HCT116 (cell line): ENCODE measurements at regions not wholly inside any gene's neighbourhood (a gene's known extent, or its start where the extent isn't known, plus 50 kb on each side); places are given as distances from the start of the nearest gene placed in this dataset.

Source experiments
- ATAC-seq: fragments of 200-7000 bp; cut with Tn5 transposase; 2 replicates; pipeline ENCODE4 v1.9.1; 2020; ENCODE audit warnings: mild to moderate bottlenecking, moderate library complexity
- BruUV-seq: library from RNA; stranded (reverse); fragments of 400-500 nt; replicated peaks from 2 replicates; lab custom pipeline; 2021; lab: Mats Ljungman, UMichigan
- CTCF ChIA-PET: fragments of 300-600 bp; sonication (Branson Sonifier 250); formaldehyde crosslinking; loops from one replicate; lab custom pipeline; 2021; ENCODE audit warnings: antibody characterized with exemption; lab: Charles Lee
- POLR2A ChIA-PET: fragments of 300-600, 350-600 bp; sonication (Branson Sonifier 250); formaldehyde crosslinking; loops from one replicate; lab custom pipeline; 2021; ENCODE audit warnings: antibody characterized with exemption; lab: Charles Lee
- RAD21 ChIA-PET, 2 experiments: fragments of 300-600 bp; sonication (Branson Sonifier 250); formaldehyde crosslinking; loops; one replicate each; lab custom pipeline; 2023; ENCODE audit warnings: low total read pairs in 2 of 2; ENCODE audit not compliant: uncharacterized antibody in 2 of 2, unreplicated experiment in 2 of 2, low non-redundant PET in 1 of 2; lab: Charles Lee
- DNase-seq: peaks from one replicate; pipeline ENCODE4 v3.0.0-alpha.2; 2010; ENCODE audit warnings: low read depth, low spot score
- H2AFZ ChIP-seq: fragments of 200-600 bp; shearing (Covaris generic), sonication (generic); 2 replicates; pipeline ENCODE4 v1.6.1; 2017; ENCODE audit warnings: low read depth, mixed run types, mixed read lengths, antibody characterized with exemption, low read length; ENCODE audit not compliant: poor library complexity, severe bottlenecking
- H3K27ac ChIP-seq: 2 replicates; pipeline ENCODE4 v1.5.1; 2012; ENCODE audit warnings: low read depth, low read length
- H3K27me3 ChIP-seq: fragments of 200-600 bp; sonication (generic); 2 replicates; pipeline ENCODE4 v1.6.1; 2016; ENCODE audit warnings: mixed run types, low read length, mixed read lengths; ENCODE audit not compliant: insufficient read depth
- H3K36me3 ChIP-seq, 2 experiments: fragments of 200-500 bp in 1 of 2; fragments of 200-600 bp in 1 of 2; sonication (Bioruptor generic) in 1 of 2; sonication (generic) in 1 of 2; 2 replicates each; pipeline versions ENCODE4 v1.5.1 to v1.6.1; 2014 to 2016; ENCODE audit warnings: low read length in 2 of 2, inconsistent platforms in 1 of 2, mixed read lengths in 1 of 2, mixed run types in 1 of 2; ENCODE audit not compliant: insufficient read depth in 2 of 2, control insufficient read depth in 1 of 2
- H3K4me1 ChIP-seq, 2 experiments: fragments of 200-600 bp in 1 of 2; sonication (generic) in 1 of 2; 2 replicates each; pipeline versions ENCODE4 v1.5.1 to v1.6.1; 2012 to 2017; ENCODE audit warnings: low read length in 2 of 2, inconsistent platforms in 1 of 2, mild to moderate bottlenecking in 1 of 2, mixed read lengths in 1 of 2, mixed run types in 1 of 2, moderate library complexity in 1 of 2; ENCODE audit not compliant: insufficient read depth in 2 of 2, control insufficient read depth in 1 of 2
- H3K4me2 ChIP-seq: fragments of 200-600 bp; sonication (generic); 2 replicates; pipeline ENCODE4 v1.6.1; 2017; ENCODE audit warnings: mixed run types, low read length, mixed read lengths
- H3K4me3 ChIP-seq, 2 experiments: fragments of 200-600 bp in 1 of 2; sonication (generic) in 1 of 2; replicated peaks in 1 of 2; 2 replicates each; pipeline ENCODE4 v1.5.1; 2011 to 2016; ENCODE audit warnings: low read length in 2 of 2, control low read depth in 1 of 2, low read depth in 1 of 2, mild to moderate bottlenecking in 1 of 2, mixed read lengths in 1 of 2, mixed run types in 1 of 2
- H3K79me2 ChIP-seq: fragments of 200-600 bp; sonication (generic); 2 replicates; pipeline ENCODE4 v1.6.1; 2017; ENCODE audit warnings: mild to moderate bottlenecking, mixed run types, low read length, moderate library complexity, mixed read lengths; ENCODE audit not compliant: insufficient read depth
- H3K9ac ChIP-seq: fragments of 200-600 bp; sonication (generic); 2 replicates; pipeline ENCODE4 v1.6.1; 2016; ENCODE audit warnings: low read length, mixed read lengths
- H3K9me2 ChIP-seq: fragments of 200-600 bp; sonication (generic), shearing (Covaris generic); 2 replicates; pipeline ENCODE4 v1.6.1; 2017; ENCODE audit warnings: mixed run types, mild to moderate bottlenecking, moderate library complexity; ENCODE audit not compliant: insufficient read depth
- H3K9me3 ChIP-seq, 2 experiments: fragments of 200-500 bp in 1 of 2; fragments of 200-600 bp in 1 of 2; sonication (Bioruptor generic) in 1 of 2; sonication (generic) in 1 of 2; 2 replicates each; pipeline ENCODE4 v1.6.1; 2014 to 2017; ENCODE audit warnings: low read length in 2 of 2, mixed read lengths in 2 of 2, inconsistent platforms in 1 of 2, low read depth in 1 of 2, mild to moderate bottlenecking in 1 of 2, mixed run types in 1 of 2, moderate library complexity in 1 of 2; ENCODE audit not compliant: control insufficient read depth in 1 of 2, insufficient read depth in 1 of 2
- H4K20me1 ChIP-seq: fragments of 200-600 bp; sonication (generic), shearing (Covaris generic); 2 replicates; pipeline ENCODE4 v1.6.1; 2017; ENCODE audit warnings: mixed run types, mild to moderate bottlenecking, moderate library complexity; ENCODE audit not compliant: insufficient read depth
- CBX3 ChIP-seq: IDR thresholded peaks from 2 replicates; pipeline ENCODE4 v1.6.1; 2012; ENCODE audit warnings: low read depth
- EZH2phosphoT487 ChIP-seq: fragments of 200-600 bp; IDR thresholded peaks from 2 replicates; pipeline ENCODE4 v1.6.1; 2018; ENCODE audit warnings: antibody characterized with exemption, borderline replicate concordance
- MAX ChIP-seq: IDR thresholded peaks from 2 replicates; pipeline ENCODE4 v1.6.1; 2012
- SP1 ChIP-seq: IDR thresholded peaks from 2 replicates; pipeline ENCODE4 v1.6.1; 2012; ENCODE audit warnings: low read depth
- YY1 ChIP-seq: IDR thresholded peaks from 2 replicates; pipeline ENCODE4 v1.6.1; 2011; ENCODE audit warnings: low read length, low read depth, moderate library complexity, mild to moderate bottlenecking; ENCODE audit not compliant: insufficient replicate concordance; ENCODE audit errors: extremely low read depth
- ZBTB33 ChIP-seq: IDR thresholded peaks from 2 replicates; pipeline ENCODE4 v1.6.1; 2011; ENCODE audit warnings: mild to moderate bottlenecking, low read length, moderate library complexity; ENCODE audit not compliant: insufficient replicate concordance; ENCODE audit errors: extremely low read depth
- ZFX ChIP-seq: fragments of 450-650 bp; IDR thresholded peaks from 2 replicates; pipeline ENCODE4 v1.6.1; 2017
- ZNF274 ChIP-seq: fragments of 200-500 bp; sonication (Bioruptor generic); IDR thresholded peaks from 2 replicates; pipeline ENCODE4 v1.6.1; 2014; ENCODE audit warnings: mild to moderate bottlenecking, low read depth, low read length, inconsistent platforms
- intact Hi-C: fragments of 100-400 bp; cut with micrococcal nuclease; formaldehyde crosslinking; loops from 2 replicates; pipeline ENCODE4 v1.10.0; 2022

DNA sequence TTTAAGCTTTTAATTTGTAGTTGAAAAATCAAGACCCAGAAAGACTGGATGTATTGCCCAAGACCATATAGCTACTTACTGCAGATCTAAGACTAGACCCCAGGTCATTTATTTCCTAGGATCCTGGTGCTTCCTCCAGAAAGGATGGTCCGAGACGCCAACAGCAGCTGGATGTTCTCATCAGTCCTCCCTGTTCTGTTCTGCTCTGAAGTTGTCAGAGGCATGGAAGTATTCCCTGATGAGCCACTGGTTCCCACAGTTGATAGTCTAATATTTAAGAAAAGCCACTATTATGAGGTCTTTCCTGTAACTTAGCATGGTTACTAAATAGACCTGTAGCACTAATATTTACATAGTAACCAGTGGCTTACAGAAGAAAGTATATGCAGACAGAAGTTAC is 393.5 kb downstream of the MTX2 start:
- Histone ChIP-seq H3K4me2 (no peak overlapping the region), H3K36me3 (no peaks in the 10 kb centered on the region), H2AFZ (no peak overlapping the region), H3K9me3 (no peaks in the 10 kb centered on the region), H3K79me2 (no peaks in the 10 kb centered on the region), H4K20me1 (no peaks in the 10 kb centered on the region), H3K9ac (no peak overlapping the region), H3K4me1 (no peaks in the 10 kb centered on the region), H3K27ac (no peak overlapping the region), H3K27me3 (peaks cover 10% of the 10 kb centered on the region), H3K9me2 (no peaks in the 10 kb centered on the region), H3K4me3 (no peak overlapping the region)
- no TSS peak for BruUV-seq
- intact Hi-C loops, result no loop called here
- ChIA-PET RAD21 (no interaction called here), CTCF (interaction anchor here (7.7 kb wide), 1 partner anchor 9 kb away, joined by 66 read pairs; no protein-coding TSS in a partner anchor), POLR2A (no interaction called here)
- ATAC-seq (no peak), DNase-seq (no peak)
- TF ChIP-seq YY1 (no peak), CBX3 (no peak), MAX (no peak), EZH2phosphoT487 (no peak), SP1 (no peak), ZBTB33 (no peak), ZNF274 (no peak), ZFX (no peak)
